ENCODE measurements at regions not wholly inside any gene's neighbourhood (a gene's known extent, or its start where the extent isn't known, plus 50 kb on each side); places are given as distances from the start of the nearest gene placed in this dataset.
A peak's percentile ranks its signal among the peaks of the same experiment; 100 is the strongest.

DNA sequence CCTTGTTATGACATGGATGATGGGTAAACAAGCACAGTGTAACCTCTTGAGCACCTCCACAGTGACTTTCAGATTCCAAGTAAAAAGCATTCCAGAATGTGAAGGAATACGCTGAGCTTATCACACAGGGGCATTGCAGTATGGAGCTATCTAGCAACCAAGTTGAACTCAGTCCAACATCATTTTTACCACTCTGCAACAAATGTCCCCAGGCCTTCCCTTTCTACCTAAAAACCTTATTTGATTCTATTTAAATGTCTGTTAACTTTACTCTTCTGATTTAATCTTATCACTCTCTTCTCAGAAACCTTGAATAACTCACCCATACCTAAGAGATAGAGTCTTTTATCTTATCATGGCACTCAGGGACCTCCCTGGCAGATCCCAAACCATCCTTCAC, 195.8 kb upstream of the CDYL start:
- Mint-ChIP-seq H3K4me3 (ENCODE audit: unreplicated experiment) (no peak overlapping the region), H3K9me3 (ENCODE audit: low read depth) (peaks cover 28% of the 10 kb centered on the region), H3K27me3 (ENCODE audit: low read depth) (no peaks in the 10 kb centered on the region), H3K36me3 (ENCODE audit: low read depth) (peaks cover 13% of the 10 kb centered on the region), H3K4me1 (ENCODE audit: low read depth) (peaks cover 61% of the 10 kb centered on the region), H3K27ac (ENCODE audit: unreplicated experiment) (peak overlapping the region; percentile 49)
- DNase-seq (ENCODE audit: low spot score): no peak
- TF ChIP-seq, protein P1, sequence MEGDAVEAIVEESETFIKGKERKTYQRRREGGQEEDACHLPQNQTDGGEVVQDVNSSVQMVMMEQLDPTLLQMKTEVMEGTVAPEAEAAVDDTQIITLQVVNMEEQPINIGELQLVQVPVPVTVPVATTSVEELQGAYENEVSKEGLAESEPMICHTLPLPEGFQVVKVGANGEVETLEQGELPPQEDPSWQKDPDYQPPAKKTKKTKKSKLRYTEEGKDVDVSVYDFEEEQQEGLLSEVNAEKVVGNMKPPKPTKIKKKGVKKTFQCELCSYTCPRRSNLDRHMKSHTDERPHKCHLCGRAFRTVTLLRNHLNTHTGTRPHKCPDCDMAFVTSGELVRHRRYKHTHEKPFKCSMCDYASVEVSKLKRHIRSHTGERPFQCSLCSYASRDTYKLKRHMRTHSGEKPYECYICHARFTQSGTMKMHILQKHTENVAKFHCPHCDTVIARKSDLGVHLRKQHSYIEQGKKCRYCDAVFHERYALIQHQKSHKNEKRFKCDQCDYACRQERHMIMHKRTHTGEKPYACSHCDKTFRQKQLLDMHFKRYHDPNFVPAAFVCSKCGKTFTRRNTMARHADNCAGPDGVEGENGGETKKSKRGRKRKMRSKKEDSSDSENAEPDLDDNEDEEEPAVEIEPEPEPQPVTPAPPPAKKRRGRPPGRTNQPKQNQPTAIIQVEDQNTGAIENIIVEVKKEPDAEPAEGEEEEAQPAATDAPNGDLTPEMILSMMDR (IDR thresholded peaks at IDR 0.05): no peak

GRCh38 chr6:4577406-4577805, 198.8 kb upstream of the CDYL start:
- peak overlapping the region; percentile 95 for H3K27ac Mint-ChIP-seq (ENCODE audit: unreplicated experiment)
- peaks cover 51% of the 10 kb centered on the region for H3K4me1 Mint-ChIP-seq (ENCODE audit: low read depth)
- peaks cover 14% of the 10 kb centered on the region for H3K36me3 Mint-ChIP-seq (ENCODE audit: low read depth)
- DNase-seq (ENCODE audit: low spot score): no peak
- TF ChIP-seq, protein P1 (IDR thresholded peaks at IDR 0.05): no peak
- peaks cover 25% of the 10 kb centered on the region for H3K9me3 Mint-ChIP-seq (ENCODE audit: low read depth)
- H3K4me3 Mint-ChIP-seq (ENCODE audit: unreplicated experiment): peak overlapping the region; percentile 30
- H3K27me3 Mint-ChIP-seq (ENCODE audit: low read depth): no peaks in the 10 kb centered on the region

- peaks cover 17% of the 10 kb centered on the region for H3K36me3 Mint-ChIP-seq (ENCODE audit: low read depth)
- peaks cover 37% of the 10 kb centered on the region for H3K4me1 Mint-ChIP-seq (ENCODE audit: low read depth)
- no peak for DNase-seq (ENCODE audit: low spot score)
- H3K27ac Mint-ChIP-seq (ENCODE audit: unreplicated experiment): peak overlapping the region; percentile 74
- TF ChIP-seq, protein P1 (IDR thresholded peaks at IDR 0.05): no peak
- H3K27me3 Mint-ChIP-seq (ENCODE audit: low read depth): no peaks in the 10 kb centered on the region
- H3K4me3 Mint-ChIP-seq (ENCODE audit: unreplicated experiment): no peak overlapping the region
- H3K9me3 Mint-ChIP-seq (ENCODE audit: low read depth): peaks cover 31% of the 10 kb centered on the region
Observed at GRCh38 chr6:4575714-4576113, 200.5 kb upstream of the CDYL start.

GRCh38 chr6:4574007-4574406, 202.2 kb upstream of the CDYL start:
- H3K4me1 Mint-ChIP-seq (ENCODE audit: low read depth): peaks cover 32% of the 10 kb centered on the region
- H3K27ac Mint-ChIP-seq (ENCODE audit: unreplicated experiment): peak overlapping the region; percentile 52
- DNase-seq (ENCODE audit: low spot score): no peak
- no peak overlapping the region for H3K4me3 Mint-ChIP-seq (ENCODE audit: unreplicated experiment)
- no peaks in the 10 kb centered on the region for H3K27me3 Mint-ChIP-seq (ENCODE audit: low read depth)
- H3K36me3 Mint-ChIP-seq (ENCODE audit: low read depth): peaks cover 15% of the 10 kb centered on the region
- peaks cover 35% of the 10 kb centered on the region for H3K9me3 Mint-ChIP-seq (ENCODE audit: low read depth)
- TF ChIP-seq, protein P1 (IDR thresholded peaks at IDR 0.05): no peak

DNA sequence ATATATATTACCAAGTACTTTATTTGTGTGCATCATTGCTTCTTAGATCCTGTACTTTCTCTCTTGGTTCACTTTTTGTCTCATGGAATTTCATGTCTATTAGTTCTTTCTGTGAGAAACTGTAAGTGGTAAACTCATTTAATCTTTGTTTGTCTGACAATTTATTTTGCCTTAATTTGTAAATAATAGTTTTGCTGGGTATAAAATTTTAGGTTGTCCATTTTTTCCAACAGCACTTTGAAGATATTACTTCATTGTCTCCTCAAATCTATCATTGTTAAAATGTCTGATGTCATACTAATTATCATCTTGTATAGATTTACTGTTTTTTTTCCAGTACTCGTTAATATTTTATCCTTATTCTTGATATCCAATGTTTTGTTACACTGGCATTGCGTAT, 205.2 kb upstream of the CDYL start:
- H3K9me3 Mint-ChIP-seq (ENCODE audit: low read depth): peaks cover 17% of the 10 kb centered on the region
- peaks cover 28% of the 10 kb centered on the region for H3K4me1 Mint-ChIP-seq (ENCODE audit: low read depth)
- TF ChIP-seq, protein P1 (IDR thresholded peaks at IDR 0.05): no peak
- peaks cover 8% of the 10 kb centered on the region for H3K36me3 Mint-ChIP-seq (ENCODE audit: low read depth)
- no peak for DNase-seq (ENCODE audit: low spot score)
- H3K27ac Mint-ChIP-seq (ENCODE audit: unreplicated experiment): no peak overlapping the region
- H3K27me3 Mint-ChIP-seq (ENCODE audit: low read depth): no peaks in the 10 kb centered on the region
- no peak overlapping the region for H3K4me3 Mint-ChIP-seq (ENCODE audit: unreplicated experiment)

Measured in chondrocyte (in vitro differentiated cells).